ENCODE measurements at regions not wholly inside any gene's neighbourhood (a gene's known extent, or its start where the extent isn't known, plus 50 kb on each side); places are given as distances from the start of the nearest gene placed in this dataset.

DNA sequence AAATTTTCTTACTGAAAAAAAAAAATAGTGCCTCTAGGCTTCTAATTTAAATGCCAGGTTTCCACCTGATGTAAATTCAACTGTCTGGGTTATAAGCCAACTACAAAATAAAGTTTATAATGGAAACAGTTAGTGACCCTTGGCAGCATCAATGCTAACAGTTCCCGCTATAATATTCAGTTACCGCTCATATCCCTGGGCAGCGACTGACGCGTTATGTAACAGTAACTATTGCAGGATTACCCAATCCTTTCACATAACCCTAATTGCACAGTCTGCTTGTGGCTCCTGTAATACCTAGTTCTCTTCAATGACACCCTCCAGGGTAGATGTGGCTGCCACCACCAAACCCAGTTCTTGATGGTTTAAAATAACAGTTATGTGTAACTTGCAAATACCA is 208.6 kb downstream of the MOXD1 start:
- no peak overlapping the region for H3K4me3 ChIP-seq (ENCODE audit: low read depth in 2 of 2, low read length in 1 of 2)
- H3K4me1 ChIP-seq (ENCODE audit: control insufficient read depth in 1 of 2, insufficient read depth in 2 of 2, low read depth in 1 of 2, low read length in 1 of 2) = peaks cover 0 to 19% of the 10 kb centered on the region in 2 experiments; a peak in 2 of 4 replicates
- H3K9me2 ChIP-seq = no peaks in the 10 kb centered on the region
- no peaks in the 10 kb centered on the region for H4K20me1 ChIP-seq (ENCODE audit: insufficient read depth)
- WGBS (ENCODE audit: low lambda C conversion rate) = 78% methylated on average over 5 of the region's 5 CpGs
- no peaks in the 10 kb centered on the region for H3K36me3 ChIP-seq (replicated peaks in 1 of 2; ENCODE audit: control insufficient read depth in 1 of 2, insufficient read depth in 2 of 2, low read length in 1 of 2)
- no peaks in the 10 kb centered on the region for H3K9me3 ChIP-seq
- no peak overlapping the region for H3K9ac ChIP-seq
- H3F3A ChIP-seq (replicated peaks; ENCODE audit: insufficient read depth) = peaks cover 32% of the 10 kb centered on the region
- H2AFZ ChIP-seq (ENCODE audit: low read depth) = peak overlapping the region; percentile 47; the same call in 1 of the 2 replicates
- H3K27me3 ChIP-seq (ENCODE audit: insufficient read depth) = no peaks in the 10 kb centered on the region
- H3K27ac ChIP-seq (ENCODE audit: low read depth in 2 of 2, low read length in 1 of 2) = no peak overlapping the region
- ChIA-PET POLR2A (no interaction called here), CTCF (no interaction called here)
- DNase-seq = no peak
- TF ChIP-seq MEF2A (IDR thresholded peaks at IDR 0.05; ENCODE audit: borderline replicate concordance, low read depth) (no peak), POLR2AphosphoS5 (IDR thresholded peaks at IDR 0.05; ENCODE audit: low read depth, low read length) (no peak), GABPA (IDR thresholded peaks at IDR 0.05; ENCODE audit: low read depth) (no peak), NFIC (IDR thresholded peaks at IDR 0.05; ENCODE audit: borderline replicate concordance) (no peak), EP300 (IDR thresholded peaks at IDR 0.05; ENCODE audit: borderline replicate concordance in 1 of 2, low read depth in 1 of 2, low read length in 1 of 2) (no peak)
- H3K79me2 ChIP-seq (ENCODE audit: insufficient read depth) = no peaks in the 10 kb centered on the region
- no peak overlapping the region for H3K4me2 ChIP-seq

DNA sequence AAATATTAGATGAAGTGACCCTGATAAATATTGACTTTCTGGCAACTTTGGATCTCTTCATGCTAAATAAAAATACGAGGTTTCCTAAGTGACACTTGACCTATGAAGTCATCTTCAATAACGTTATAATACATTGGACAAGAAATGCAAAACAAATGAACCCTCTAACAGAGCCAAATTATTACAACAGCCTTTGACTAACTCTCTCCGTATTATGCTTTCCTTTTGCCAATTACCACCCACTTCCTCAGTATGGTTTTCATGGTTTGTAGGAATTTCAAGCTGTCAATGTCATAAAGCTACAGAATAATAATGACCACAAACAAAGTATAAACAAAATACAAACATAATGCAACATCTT is 210.5 kb downstream of the MOXD1 start:
- Histone ChIP-seq H3K9me2 (no peaks in the 10 kb centered on the region), H3K9me3 (no peaks in the 10 kb centered on the region), H2AFZ (ENCODE audit: low read depth) (peak overlapping the region; percentile 54), H4K20me1 (ENCODE audit: insufficient read depth) (no peaks in the 10 kb centered on the region), H3K27ac (ENCODE audit: low read depth in 2 of 2, low read length in 1 of 2) (peak overlapping the region; percentile 53 to 93; a peak in 3 of 4 replicates), H3K79me2 (ENCODE audit: insufficient read depth) (no peaks in the 10 kb centered on the region), H3K27me3 (ENCODE audit: insufficient read depth) (no peaks in the 10 kb centered on the region), H3K4me2 (peak overlapping the region; percentile 4; the same call in 1 of the 2 replicates), H3K36me3 (replicated peaks in 1 of 2; ENCODE audit: control insufficient read depth in 1 of 2, insufficient read depth in 2 of 2, low read length in 1 of 2) (no peaks in the 10 kb centered on the region), H3F3A (replicated peaks; ENCODE audit: insufficient read depth) (peaks cover 37% of the 10 kb centered on the region), H3K9ac (peak overlapping the region; percentile 20; the same call in 1 of the 2 replicates), H3K4me3 (ENCODE audit: low read depth in 2 of 2, low read length in 1 of 2) (no peak overlapping the region), H3K4me1 (ENCODE audit: control insufficient read depth in 1 of 2, insufficient read depth in 2 of 2, low read depth in 1 of 2, low read length in 1 of 2) (peaks cover 0 to 19% of the 10 kb centered on the region in 2 experiments; a peak in 2 of 4 replicates)
- ChIA-PET POLR2A (no interaction called here), CTCF (no interaction called here)
- DNase-seq = no peak
- WGBS (ENCODE audit: low lambda C conversion rate) = 18% methylated on average over 3 of the region's 3 CpGs
- TF ChIP-seq JUND (IDR thresholded peaks at IDR 0.05) (no peak), MEF2A (IDR thresholded peaks at IDR 0.05; ENCODE audit: borderline replicate concordance, low read depth) (no peak), RFX5 (IDR thresholded peaks at IDR 0.05; ENCODE audit: low read length) (no peak), NRF1 (IDR thresholded peaks at IDR 0.05; ENCODE audit: low read depth, low read length) (no peak), SMC3 (IDR thresholded peaks at IDR 0.05; ENCODE audit: low read depth, low read length) (no peak), NFIC (IDR thresholded peaks at IDR 0.05; ENCODE audit: borderline replicate concordance) (no peak; the same call in 1 of the 2 replicates)
- TF ChIP-seq, protein P1, sequence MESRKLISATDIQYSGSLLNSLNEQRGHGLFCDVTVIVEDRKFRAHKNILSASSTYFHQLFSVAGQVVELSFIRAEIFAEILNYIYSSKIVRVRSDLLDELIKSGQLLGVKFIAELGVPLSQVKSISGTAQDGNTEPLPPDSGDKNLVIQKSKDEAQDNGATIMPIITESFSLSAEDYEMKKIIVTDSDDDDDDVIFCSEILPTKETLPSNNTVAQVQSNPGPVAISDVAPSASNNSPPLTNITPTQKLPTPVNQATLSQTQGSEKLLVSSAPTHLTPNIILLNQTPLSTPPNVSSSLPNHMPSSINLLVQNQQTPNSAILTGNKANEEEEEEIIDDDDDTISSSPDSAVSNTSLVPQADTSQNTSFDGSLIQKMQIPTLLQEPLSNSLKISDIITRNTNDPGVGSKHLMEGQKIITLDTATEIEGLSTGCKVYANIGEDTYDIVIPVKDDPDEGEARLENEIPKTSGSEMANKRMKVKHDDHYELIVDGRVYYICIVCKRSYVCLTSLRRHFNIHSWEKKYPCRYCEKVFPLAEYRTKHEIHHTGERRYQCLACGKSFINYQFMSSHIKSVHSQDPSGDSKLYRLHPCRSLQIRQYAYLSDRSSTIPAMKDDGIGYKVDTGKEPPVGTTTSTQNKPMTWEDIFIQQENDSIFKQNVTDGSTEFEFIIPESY (IDR thresholded peaks at IDR 0.05; ENCODE audit: borderline replicate concordance, low read depth) = no peak
- TF ChIP-seq, protein P2, sequence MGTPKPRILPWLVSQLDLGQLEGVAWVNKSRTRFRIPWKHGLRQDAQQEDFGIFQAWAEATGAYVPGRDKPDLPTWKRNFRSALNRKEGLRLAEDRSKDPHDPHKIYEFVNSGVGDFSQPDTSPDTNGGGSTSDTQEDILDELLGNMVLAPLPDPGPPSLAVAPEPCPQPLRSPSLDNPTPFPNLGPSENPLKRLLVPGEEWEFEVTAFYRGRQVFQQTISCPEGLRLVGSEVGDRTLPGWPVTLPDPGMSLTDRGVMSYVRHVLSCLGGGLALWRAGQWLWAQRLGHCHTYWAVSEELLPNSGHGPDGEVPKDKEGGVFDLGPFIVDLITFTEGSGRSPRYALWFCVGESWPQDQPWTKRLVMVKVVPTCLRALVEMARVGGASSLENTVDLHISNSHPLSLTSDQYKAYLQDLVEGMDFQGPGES (IDR thresholded peaks at IDR 0.05; ENCODE audit: low read depth, low read length) = no peak

All from SK-N-SH (cell line).